ENCODE measurements at regions not wholly inside any gene's neighbourhood (a gene's known extent, or its start where the extent isn't known, plus 50 kb on each side); places are given as distances from the start of the nearest gene placed in this dataset.

GRCh38 chr2:19120941-19121750 lies 237.3 kb downstream of the OSR1 start:
- TF ChIP-seq CTCF (IDR thresholded peaks at IDR 0.05) = no peak
- H3K36me3 ChIP-seq (ENCODE audit: control insufficient read depth, insufficient read depth, low read length) = no peaks in the 10 kb centered on the region
- H3K4me2 ChIP-seq (ENCODE audit: low read length) = no peak overlapping the region
- no peaks in the 10 kb centered on the region for H3K79me2 ChIP-seq
- no peak overlapping the region for H3K4me3 ChIP-seq (ENCODE audit: low read depth, low read length)
- no peak overlapping the region for H3K27ac ChIP-seq
- no peaks in the 10 kb centered on the region for H3K27me3 ChIP-seq (ENCODE audit: control insufficient read depth, insufficient read depth, low read length)
- no peak overlapping the region for H2AFZ ChIP-seq
- H3K9ac ChIP-seq = no peak overlapping the region
- no peaks in the 10 kb centered on the region for H3K9me3 ChIP-seq (ENCODE audit: control insufficient read depth, low read length)
- H3K4me1 ChIP-seq = no peaks in the 10 kb centered on the region

- H3K36me3 ChIP-seq (ENCODE audit: control insufficient read depth, insufficient read depth, low read length) = no peaks in the 10 kb centered on the region
- no peak for TF ChIP-seq CTCF (IDR thresholded peaks at IDR 0.05)
- H3K9me3 ChIP-seq (ENCODE audit: control insufficient read depth, low read length) = no peaks in the 10 kb centered on the region
- H3K79me2 ChIP-seq = no peaks in the 10 kb centered on the region
- no peaks in the 10 kb centered on the region for H3K4me1 ChIP-seq
- H3K4me2 ChIP-seq (ENCODE audit: low read length) = no peak overlapping the region
- H3K27ac ChIP-seq = no peak overlapping the region
- no peaks in the 10 kb centered on the region for H3K27me3 ChIP-seq (ENCODE audit: control insufficient read depth, insufficient read depth, low read length)
- no peak overlapping the region for H3K4me3 ChIP-seq (ENCODE audit: low read depth, low read length)
- H3K9ac ChIP-seq = no peak overlapping the region
- H2AFZ ChIP-seq = no peak overlapping the region
Measured at GRCh38 chr2:19120181-19120580, 238.2 kb downstream of the OSR1 start.

- no peaks in the 10 kb centered on the region for H3K4me1 ChIP-seq
- TF ChIP-seq CTCF (IDR thresholded peaks at IDR 0.05) = no peak
- no peak overlapping the region for H3K27ac ChIP-seq
- no peaks in the 10 kb centered on the region for H3K36me3 ChIP-seq (ENCODE audit: control insufficient read depth, insufficient read depth, low read length)
- H3K4me3 ChIP-seq (ENCODE audit: low read depth, low read length) = no peak overlapping the region
- no peaks in the 10 kb centered on the region for H3K9me3 ChIP-seq (ENCODE audit: control insufficient read depth, low read length)
- H3K4me2 ChIP-seq (ENCODE audit: low read length) = no peak overlapping the region
- H3K79me2 ChIP-seq = no peaks in the 10 kb centered on the region
- H3K27me3 ChIP-seq (ENCODE audit: control insufficient read depth, insufficient read depth, low read length) = no peaks in the 10 kb centered on the region
- H2AFZ ChIP-seq = no peak overlapping the region
- no peak overlapping the region for H3K9ac ChIP-seq
Measured at GRCh38 chr2:19119326-19120001, 239.0 kb downstream of the OSR1 start.

GRCh38 chr2:19116918-19117317 lies 241.5 kb downstream of the OSR1 start:
- H3K4me3 ChIP-seq (ENCODE audit: low read depth, low read length) = no peak overlapping the region

More at GRCh38 chr2:19116918-19117317, 241.5 kb downstream of the OSR1 start:
- Histone ChIP-seq H3K4me1 (no peaks in the 10 kb centered on the region), H3K9ac (no peak overlapping the region), H3K27ac (no peak overlapping the region), H3K36me3 (ENCODE audit: control insufficient read depth, insufficient read depth, low read length) (no peaks in the 10 kb centered on the region), H3K27me3 (ENCODE audit: control insufficient read depth, insufficient read depth, low read length) (no peaks in the 10 kb centered on the region), H3K4me2 (ENCODE audit: low read length) (no peak overlapping the region), H2AFZ (no peak overlapping the region), H3K9me3 (ENCODE audit: control insufficient read depth, low read length) (no peaks in the 10 kb centered on the region), H3K79me2 (no peaks in the 10 kb centered on the region)
- no peak for TF ChIP-seq CTCF (IDR thresholded peaks at IDR 0.05)

All from parathyroid adenoma (tissue), 2 donors.